ENCODE measurements at regions not wholly inside any gene's neighbourhood (a gene's known extent, or its start where the extent isn't known, plus 50 kb on each side); places are given as distances from the start of the nearest gene placed in this dataset.

DNA sequence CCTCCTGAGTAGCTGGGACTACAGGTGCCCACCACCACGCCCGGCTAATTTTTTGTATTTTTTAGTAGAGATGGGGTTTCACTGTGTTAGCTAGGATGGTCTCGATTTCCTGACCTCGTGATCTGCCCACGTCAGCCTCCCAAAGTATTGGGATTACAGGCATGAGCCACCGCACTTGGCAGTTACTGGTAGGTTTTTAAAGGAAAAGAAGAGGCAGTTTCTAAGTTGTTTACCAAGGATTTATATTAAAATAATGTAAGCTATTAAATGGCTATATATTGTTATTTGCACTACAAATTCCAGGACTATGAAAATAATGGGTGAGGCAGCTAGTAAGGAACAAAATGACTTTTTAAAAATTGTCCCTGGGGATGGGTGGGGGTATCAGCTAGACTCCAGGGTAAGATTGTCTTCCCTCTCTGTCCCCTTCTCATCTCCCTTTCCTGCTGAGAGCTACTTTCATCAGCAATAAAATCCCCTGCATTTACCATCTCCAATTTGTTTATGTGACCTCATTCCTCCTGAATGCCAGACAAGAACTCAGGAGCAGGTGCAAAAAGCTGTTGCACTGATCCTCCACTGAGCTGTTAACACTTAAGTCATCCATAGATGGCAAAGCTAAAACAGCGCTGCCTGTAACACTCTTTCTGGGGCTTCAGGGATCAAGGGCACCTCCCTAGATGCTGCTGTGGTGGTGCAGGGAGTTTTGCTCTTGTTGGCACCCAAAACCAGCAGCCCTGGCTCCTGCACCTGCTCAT lies 165.2 kb downstream of the ZPLD1 start:
- TF ChIP-seq, protein P1, sequence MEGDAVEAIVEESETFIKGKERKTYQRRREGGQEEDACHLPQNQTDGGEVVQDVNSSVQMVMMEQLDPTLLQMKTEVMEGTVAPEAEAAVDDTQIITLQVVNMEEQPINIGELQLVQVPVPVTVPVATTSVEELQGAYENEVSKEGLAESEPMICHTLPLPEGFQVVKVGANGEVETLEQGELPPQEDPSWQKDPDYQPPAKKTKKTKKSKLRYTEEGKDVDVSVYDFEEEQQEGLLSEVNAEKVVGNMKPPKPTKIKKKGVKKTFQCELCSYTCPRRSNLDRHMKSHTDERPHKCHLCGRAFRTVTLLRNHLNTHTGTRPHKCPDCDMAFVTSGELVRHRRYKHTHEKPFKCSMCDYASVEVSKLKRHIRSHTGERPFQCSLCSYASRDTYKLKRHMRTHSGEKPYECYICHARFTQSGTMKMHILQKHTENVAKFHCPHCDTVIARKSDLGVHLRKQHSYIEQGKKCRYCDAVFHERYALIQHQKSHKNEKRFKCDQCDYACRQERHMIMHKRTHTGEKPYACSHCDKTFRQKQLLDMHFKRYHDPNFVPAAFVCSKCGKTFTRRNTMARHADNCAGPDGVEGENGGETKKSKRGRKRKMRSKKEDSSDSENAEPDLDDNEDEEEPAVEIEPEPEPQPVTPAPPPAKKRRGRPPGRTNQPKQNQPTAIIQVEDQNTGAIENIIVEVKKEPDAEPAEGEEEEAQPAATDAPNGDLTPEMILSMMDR (IDR thresholded peaks at IDR 0.05; ENCODE audit: extremely low read depth, missing control alignments), result no peak
- no peak for DNase-seq (ENCODE audit: low spot score)

DNA sequence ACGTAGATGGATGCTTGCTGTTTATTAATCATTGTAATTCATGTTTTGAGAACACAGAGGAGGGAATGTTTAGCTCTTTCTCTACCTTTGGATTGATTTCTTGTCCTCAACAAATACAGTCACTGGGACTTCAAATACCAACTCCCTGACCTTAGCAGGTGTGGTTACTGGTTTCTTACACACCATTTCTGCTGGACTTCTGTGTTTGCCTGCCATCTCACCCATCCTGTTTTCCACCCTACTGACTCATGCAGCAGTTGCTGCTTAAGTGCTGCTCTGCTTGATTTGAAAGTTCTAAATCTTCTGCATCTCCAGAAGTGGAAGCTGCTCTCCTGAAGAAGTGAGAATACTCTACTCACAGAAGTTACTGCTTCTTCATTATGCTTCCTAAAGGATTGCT lies 170.3 kb downstream of the ZPLD1 start:
- DNase-seq (ENCODE audit: low spot score), result no peak
- TF ChIP-seq, protein P1 (IDR thresholded peaks at IDR 0.05; ENCODE audit: extremely low read depth, missing control alignments), result no peak

DNA sequence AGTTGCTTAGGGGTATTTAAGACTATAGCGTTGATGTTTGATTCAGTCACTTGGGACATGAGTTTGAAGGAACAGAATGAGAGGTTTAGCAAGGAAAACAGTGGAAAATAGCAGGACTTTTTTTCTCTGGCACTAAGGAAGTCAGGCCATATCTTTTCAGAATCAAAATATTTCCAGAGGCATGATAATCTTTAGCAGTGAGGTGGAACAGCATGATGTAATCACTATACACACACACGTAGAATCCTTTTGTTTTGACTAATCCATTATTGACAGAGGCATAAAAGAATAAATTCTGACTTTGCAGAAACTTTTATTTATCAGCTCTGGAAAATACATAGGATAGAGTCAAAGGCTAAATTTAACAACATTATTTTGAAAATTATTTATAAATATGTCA lies 174.1 kb downstream of the ZPLD1 start:
- no peak for DNase-seq (ENCODE audit: low spot score)
- TF ChIP-seq, protein P1 (IDR thresholded peaks at IDR 0.05; ENCODE audit: extremely low read depth, missing control alignments), result no peak

DNA sequence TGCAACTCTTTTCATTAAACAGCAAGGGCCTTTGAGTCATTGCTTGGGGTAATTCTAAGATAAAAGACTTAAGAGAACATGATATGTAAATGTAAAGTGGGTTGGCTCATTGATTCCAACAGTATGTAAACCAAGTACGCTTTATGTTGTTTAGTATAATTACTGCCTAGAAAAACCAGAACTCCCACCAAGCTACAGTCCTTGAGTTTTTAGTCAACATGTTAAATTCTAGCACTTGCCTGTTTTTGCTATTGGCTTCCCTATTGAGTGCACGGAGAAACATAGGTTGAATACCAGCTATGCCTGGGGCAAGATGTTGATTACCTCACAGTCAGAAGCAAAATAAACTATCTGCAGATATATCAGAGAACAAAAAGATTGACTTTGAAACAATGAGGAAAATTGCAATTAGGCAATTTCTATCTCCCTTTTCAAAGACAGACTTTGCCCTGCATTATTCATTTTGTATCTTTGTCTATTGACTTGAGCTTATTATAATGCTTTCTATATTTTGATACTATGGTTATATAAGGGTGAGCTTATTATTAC lies 179.3 kb downstream of the ZPLD1 start:
- TF ChIP-seq, protein P1 (IDR thresholded peaks at IDR 0.05; ENCODE audit: extremely low read depth, missing control alignments), result no peak
- no peak for DNase-seq (ENCODE audit: low spot score)

DNA sequence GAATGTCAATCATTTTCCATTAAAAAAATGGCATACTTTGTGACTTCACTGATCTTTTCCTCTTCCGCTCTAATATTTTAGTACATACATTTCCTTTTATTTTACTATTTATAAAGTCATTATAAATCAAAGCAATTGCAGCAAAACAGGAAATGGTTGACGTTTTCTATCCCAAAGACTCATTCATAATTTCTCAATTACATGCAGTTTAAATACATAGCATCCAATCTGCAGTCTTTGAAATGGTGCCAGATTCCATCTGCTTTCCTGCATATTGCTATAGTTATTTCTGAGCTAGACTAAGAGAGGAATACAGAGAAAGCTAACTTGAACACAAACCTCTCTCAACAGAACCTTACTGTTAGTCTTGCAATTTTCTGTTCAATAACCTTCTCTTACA lies 179.8 kb downstream of the ZPLD1 start:
- TF ChIP-seq, protein P1 (IDR thresholded peaks at IDR 0.05; ENCODE audit: extremely low read depth, missing control alignments), result no peak
- DNase-seq (ENCODE audit: low spot score), result no peak

DNA sequence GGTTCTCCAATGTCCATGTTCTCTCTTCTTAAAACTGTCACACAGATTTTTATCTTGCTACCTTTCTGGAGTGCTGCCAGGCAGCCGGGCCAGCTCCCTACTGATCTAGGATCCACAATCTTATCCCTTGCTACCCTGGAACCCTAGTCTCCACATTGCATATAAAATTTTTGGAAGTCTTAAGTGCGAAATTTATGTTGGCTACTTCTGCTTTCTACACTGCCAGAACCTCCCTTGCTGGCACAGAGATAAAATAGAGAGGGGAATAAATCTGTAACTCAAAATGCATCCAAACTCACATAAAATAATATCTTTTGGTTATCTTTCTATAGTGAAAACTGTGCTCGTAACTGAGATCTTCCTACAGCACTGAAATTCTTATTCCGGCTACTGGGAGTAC lies 182.6 kb downstream of the ZPLD1 start:
- DNase-seq (ENCODE audit: low spot score), result no peak
- TF ChIP-seq, protein P1 (IDR thresholded peaks at IDR 0.05; ENCODE audit: extremely low read depth, missing control alignments), result no peak

DNA sequence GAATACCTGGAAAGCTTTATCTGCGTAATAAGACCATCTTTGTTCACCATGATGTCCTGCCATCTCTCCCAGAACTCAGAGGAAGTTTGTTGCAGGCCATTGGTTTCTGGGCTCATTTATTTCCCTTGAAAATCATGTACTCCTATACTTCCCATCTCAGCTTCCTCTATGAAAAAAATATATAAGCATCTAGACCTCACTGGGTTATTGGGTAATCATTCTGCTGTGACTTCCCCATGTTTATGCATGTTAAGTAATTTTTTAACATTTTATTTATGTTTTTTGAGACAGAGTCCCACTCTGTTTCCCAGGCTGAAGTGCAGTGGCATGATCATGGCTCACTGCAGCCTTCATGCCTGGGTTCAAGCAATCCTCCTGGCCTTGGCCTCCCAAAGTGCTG lies 184.5 kb downstream of the ZPLD1 start:
- DNase-seq (ENCODE audit: low spot score), result no peak
- TF ChIP-seq, protein P1 (IDR thresholded peaks at IDR 0.05; ENCODE audit: extremely low read depth, missing control alignments), result no peak

Data from GM20000 (cell line).